Keratinocyte (primary cell): ENCODE measurements at regions not wholly inside any gene's neighbourhood (a gene's known extent, or its start where the extent isn't known, plus 50 kb on each side); places are given as distances from the start of the nearest gene placed in this dataset.

Experiments
- DNase-seq: peaks from one replicate; pipeline ENCODE4 v3.0.0-alpha.2; 2011; ENCODE audit warnings: low read depth, missing footprints, low spot score
- FAIRE-seq: peaks from 2 replicates; lab custom pipeline; 2011; peaks lifted over from hg19 to GRCh38; lab: Jason Lieb, UNC
- H2AFZ ChIP-seq: 2 replicates; pipeline ENCODE4 v1.6.0; 2012; ENCODE audit warnings: low read length, control low read depth, inconsistent platforms; ENCODE audit not compliant: control insufficient read depth
- H3K27ac ChIP-seq: 2 replicates; pipeline ENCODE4 v1.5.1; 2011; ENCODE audit warnings: low read length; ENCODE audit not compliant: control insufficient read depth, insufficient read depth
- H3K27me3 ChIP-seq: 3 replicates; pipeline ENCODE4 v1.6.0; 2011; ENCODE audit warnings: low read length; ENCODE audit not compliant: control insufficient read depth, insufficient read depth; ENCODE audit errors: extremely low read depth
- H3K36me3 ChIP-seq, 2 experiments: 2 replicates in 1 of 2; 3 replicates in 1 of 2; pipeline ENCODE4 v1.5.1; 2011; ENCODE audit warnings: low read length in 2 of 2, mild to moderate bottlenecking in 1 of 2; ENCODE audit not compliant: control insufficient read depth in 2 of 2, insufficient read depth in 2 of 2; ENCODE audit errors: extremely low read depth in 1 of 2
- H3K4me1 ChIP-seq: 3 replicates; pipeline ENCODE4 v1.5.1; 2011; ENCODE audit warnings: low read length; ENCODE audit not compliant: control insufficient read depth, insufficient read depth; ENCODE audit errors: extremely low read depth
- H3K4me2 ChIP-seq: 3 replicates; pipeline ENCODE4 v1.6.0; 2011; ENCODE audit warnings: low read depth, low read length; ENCODE audit not compliant: control insufficient read depth, insufficient read depth; ENCODE audit errors: extremely low read depth
- H3K4me3 ChIP-seq, 3 experiments: fragments of 200-600 bp in 1 of 3; sonication (generic) in 1 of 3; 2 replicates in 2 of 3; 3 replicates in 1 of 3; pipeline ENCODE4 v1.5.1; 2011 to 2016; ENCODE audit warnings: low read length in 3 of 3, mild to moderate bottlenecking in 3 of 3, control low read depth in 2 of 3, inconsistent platforms in 1 of 3, low read depth in 1 of 3, mixed read lengths in 1 of 3, mixed run types in 1 of 3, moderate library complexity in 1 of 3; ENCODE audit not compliant: control insufficient read depth in 2 of 3, insufficient read depth in 2 of 3; ENCODE audit errors: extremely low read depth in 1 of 3
- H3K79me2 ChIP-seq: 2 replicates; pipeline ENCODE4 v1.6.0; 2012; ENCODE audit warnings: low read length; ENCODE audit not compliant: control insufficient read depth, insufficient read depth
- H3K9ac ChIP-seq: 3 replicates; pipeline ENCODE4 v1.6.0; 2011; ENCODE audit warnings: low read length; ENCODE audit not compliant: control insufficient read depth, insufficient read depth; ENCODE audit errors: extremely low read depth
- H3K9me1 ChIP-seq: 3 replicates; pipeline ENCODE4 v1.6.0; 2011; ENCODE audit warnings: low read length; ENCODE audit not compliant: control insufficient read depth, insufficient read depth; ENCODE audit errors: extremely low read depth
- H3K9me3 ChIP-seq: 2 replicates; pipeline ENCODE4 v1.5.1; 2012; ENCODE audit warnings: low read depth, low read length; ENCODE audit not compliant: control insufficient read depth
- H4K20me1 ChIP-seq: 3 replicates; pipeline ENCODE4 v1.6.0; 2011; ENCODE audit warnings: low read length; ENCODE audit not compliant: control insufficient read depth, insufficient read depth; ENCODE audit errors: extremely low read depth
- EZH2 ChIP-seq: IDR thresholded peaks from one replicate; pipeline ENCODE4 v1.6.1; 2012; ENCODE audit warnings: inconsistent platforms, mild to moderate bottlenecking, low read length, moderate library complexity
- dilution Hi-C: fragments of 300-500 bp; cut with MboI; formaldehyde crosslinking; loops from one replicate; pipeline ENCODE4 v1.7.0; 2020; ENCODE audit warnings: low sequenced_read_pairs; ENCODE audit not compliant: extremely low pct_ligation_motif_present
- TF ChIP-seq, protein P1 (sequence below), 3 experiments: IDR thresholded peaks in 1 of 3; conservative IDR thresholded peaks in 1 of 3; optimal IDR thresholded peaks in 1 of 3; 2 replicates in 2 of 3; 3 replicates in 1 of 3; pipeline versions ENCODE3 to v1.5.1; 2011; ENCODE audit warnings: low read length in 3 of 3, mild to moderate bottlenecking in 3 of 3, moderate library complexity in 2 of 3, control low read depth in 1 of 3, inconsistent platforms in 1 of 3; ENCODE audit not compliant: insufficient read depth in 2 of 3; ENCODE audit errors: extremely low read depth in 1 of 3

DNA sequence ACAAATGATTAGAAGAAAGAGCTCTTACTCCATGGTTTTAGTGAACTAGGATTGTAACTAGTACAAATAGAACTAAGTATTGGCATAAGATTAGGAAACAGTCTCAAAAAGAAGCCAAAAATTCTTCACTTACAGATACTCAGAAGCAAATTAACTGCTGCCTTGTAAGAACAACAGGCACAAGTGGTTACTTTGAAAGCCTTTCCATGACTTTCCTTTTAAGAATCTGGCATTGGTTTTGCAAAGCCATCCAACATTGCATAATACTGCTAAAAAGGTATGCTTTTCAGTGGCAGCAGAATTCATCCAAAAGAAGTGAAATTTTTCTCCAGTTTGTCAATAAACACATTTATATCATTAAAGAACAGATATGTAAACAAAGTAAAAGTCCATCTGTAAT, 126.8 kb upstream of the ODAD2 start:
- no peaks in the 10 kb centered on the region for H4K20me1 ChIP-seq
- H3K4me1 ChIP-seq = peaks cover 6% of the 10 kb centered on the region
- dilution Hi-C loops = no loop called here
- no peak overlapping the region for H3K9ac ChIP-seq
- H3K4me2 ChIP-seq = no peak overlapping the region
- no peaks in the 10 kb centered on the region for H3K36me3 ChIP-seq
- no peak for FAIRE-seq
- no peak overlapping the region for H3K4me3 ChIP-seq
- H3K27me3 ChIP-seq = no peaks in the 10 kb centered on the region
- H3K27ac ChIP-seq = no peak overlapping the region
- H2AFZ ChIP-seq = no peak overlapping the region
- H3K79me2 ChIP-seq = no peaks in the 10 kb centered on the region
- TF ChIP-seq, protein P1, sequence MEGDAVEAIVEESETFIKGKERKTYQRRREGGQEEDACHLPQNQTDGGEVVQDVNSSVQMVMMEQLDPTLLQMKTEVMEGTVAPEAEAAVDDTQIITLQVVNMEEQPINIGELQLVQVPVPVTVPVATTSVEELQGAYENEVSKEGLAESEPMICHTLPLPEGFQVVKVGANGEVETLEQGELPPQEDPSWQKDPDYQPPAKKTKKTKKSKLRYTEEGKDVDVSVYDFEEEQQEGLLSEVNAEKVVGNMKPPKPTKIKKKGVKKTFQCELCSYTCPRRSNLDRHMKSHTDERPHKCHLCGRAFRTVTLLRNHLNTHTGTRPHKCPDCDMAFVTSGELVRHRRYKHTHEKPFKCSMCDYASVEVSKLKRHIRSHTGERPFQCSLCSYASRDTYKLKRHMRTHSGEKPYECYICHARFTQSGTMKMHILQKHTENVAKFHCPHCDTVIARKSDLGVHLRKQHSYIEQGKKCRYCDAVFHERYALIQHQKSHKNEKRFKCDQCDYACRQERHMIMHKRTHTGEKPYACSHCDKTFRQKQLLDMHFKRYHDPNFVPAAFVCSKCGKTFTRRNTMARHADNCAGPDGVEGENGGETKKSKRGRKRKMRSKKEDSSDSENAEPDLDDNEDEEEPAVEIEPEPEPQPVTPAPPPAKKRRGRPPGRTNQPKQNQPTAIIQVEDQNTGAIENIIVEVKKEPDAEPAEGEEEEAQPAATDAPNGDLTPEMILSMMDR (optimal IDR thresholded peaks at IDR 0.05 in 1 of 3, IDR thresholded peaks at IDR 0.05 in 1 of 3, conservative IDR thresholded peaks at IDR 0.05 in 1 of 3; ENCODE audit: extremely low read depth in 1 of 3, insufficient read depth in 2 of 3, low read length in 3 of 3) = no peak
- TF ChIP-seq EZH2 = no peak
- no peaks in the 10 kb centered on the region for H3K9me1 ChIP-seq
- no peak for DNase-seq
- H3K9me3 ChIP-seq = no peaks in the 10 kb centered on the region

- FAIRE-seq (no peak), DNase-seq (no peak)
- Histone ChIP-seq H3K9ac (no peak overlapping the region), H3K4me1 (no peaks in the 10 kb centered on the region), H3K79me2 (no peaks in the 10 kb centered on the region), H3K4me2 (no peak overlapping the region), H3K4me3 (no peak overlapping the region), H3K9me1 (no peaks in the 10 kb centered on the region), H3K36me3 (no peaks in the 10 kb centered on the region), H3K9me3 (no peaks in the 10 kb centered on the region), H2AFZ (no peak overlapping the region), H3K27me3 (no peaks in the 10 kb centered on the region), H3K27ac (no peak overlapping the region), H4K20me1 (no peaks in the 10 kb centered on the region)
- dilution Hi-C loops = no loop called here
- TF ChIP-seq, protein P1 (optimal IDR thresholded peaks at IDR 0.05 in 1 of 3, IDR thresholded peaks at IDR 0.05 in 1 of 3, conservative IDR thresholded peaks at IDR 0.05 in 1 of 3; ENCODE audit: extremely low read depth in 1 of 3, insufficient read depth in 2 of 3, low read length in 3 of 3) = no peak
- TF ChIP-seq EZH2 = no peak
Observed at GRCh38 chr10:28120795-28121194, 121.9 kb upstream of the ODAD2 start.
